KMS-11 (cell line): ENCODE measurements at regions not wholly inside any gene's neighbourhood (a gene's known extent, or its start where the extent isn't known, plus 50 kb on each side); places are given as distances from the start of the nearest gene placed in this dataset.

Source experiments
- H2AFZ ChIP-seq: fragments of 200-600 bp; sonication (generic); 2 replicates; pipeline ENCODE4 v1.6.1; 2016; ENCODE audit warnings: antibody characterized with exemption, mixed run types, low read depth
- H3K27ac ChIP-seq: fragments of 200-600 bp; sonication (generic); 2 replicates; pipeline ENCODE4 v1.6.1; 2016; ENCODE audit warnings: mild to moderate bottlenecking, mixed run types
- H3K27me3 ChIP-seq: fragments of 200-600 bp; sonication (generic); 2 replicates; pipeline ENCODE4 v1.6.1; 2017; ENCODE audit warnings: mild to moderate bottlenecking, low read depth, mixed run types, moderate library complexity; ENCODE audit not compliant: insufficient read depth
- H3K36me3 ChIP-seq: fragments of 200-600 bp; sonication (generic); 2 replicates; pipeline ENCODE4 v1.6.1; 2017; ENCODE audit warnings: mild to moderate bottlenecking, mixed run types; ENCODE audit not compliant: insufficient read depth
- H3K4me1 ChIP-seq: fragments of 200-600 bp; sonication (generic); 2 replicates; pipeline ENCODE4 v1.6.1; 2016; ENCODE audit warnings: mild to moderate bottlenecking, low read depth, mixed run types; ENCODE audit not compliant: poor library complexity, severe bottlenecking
- H3K4me2 ChIP-seq: fragments of 200-600 bp; sonication (generic); 2 replicates; pipeline ENCODE4 v1.7.0; 2016; ENCODE audit warnings: mild to moderate bottlenecking, mixed run types
- H3K4me3 ChIP-seq: fragments of 200-600 bp; sonication (generic); IDR thresholded peaks from 2 replicates; pipeline ENCODE4 v1.6.1; 2017; ENCODE audit warnings: low read depth, low read length, mixed read lengths; ENCODE audit not compliant: insufficient read depth
- H3K79me2 ChIP-seq: fragments of 200-600 bp; sonication (generic); 2 replicates; pipeline ENCODE4 v1.6.1; 2016; ENCODE audit warnings: low read depth, mixed run types; ENCODE audit not compliant: insufficient read depth
- H3K9ac ChIP-seq: fragments of 200-600 bp; sonication (generic); 2 replicates; pipeline ENCODE4 v1.6.1; 2016; ENCODE audit warnings: mild to moderate bottlenecking, mixed run types
- H4K20me1 ChIP-seq: fragments of 200-600 bp; sonication (generic); 2 replicates; pipeline ENCODE4 v1.6.1; 2016; ENCODE audit warnings: mild to moderate bottlenecking, mixed run types; ENCODE audit not compliant: insufficient read depth
- TF ChIP-seq, protein P1 (sequence below): fragments of 200-600 bp; sonication (generic); conservative IDR thresholded peaks from 2 replicates; pipeline ENCODE4 v1.6.1; 2017; ENCODE audit warnings: low read depth, mild to moderate bottlenecking, antibody characterized with exemption, low read length, moderate library complexity, mixed read lengths

DNA sequence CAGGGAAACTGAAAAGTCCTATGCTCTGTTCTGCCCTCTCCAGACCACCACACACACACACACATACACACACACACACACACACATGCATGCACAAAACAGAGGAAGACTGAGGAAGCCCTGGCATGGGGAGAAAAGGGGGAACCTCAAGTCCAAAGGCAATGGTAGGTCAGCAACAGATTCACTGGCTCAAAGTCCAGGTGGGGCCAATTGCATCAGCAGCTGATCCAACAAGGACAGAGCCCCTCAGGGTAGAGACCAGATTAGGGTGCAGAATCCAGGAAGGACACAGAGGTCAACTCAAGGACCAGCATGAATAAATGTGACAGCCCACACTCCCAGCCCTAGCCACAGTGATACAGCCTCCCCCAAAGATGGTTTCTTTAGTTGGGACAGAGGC lies 425.0 kb upstream of the SOX5 start:
- H3K4me2 ChIP-seq, result no peak overlapping the region
- H3K27ac ChIP-seq, result no peak overlapping the region
- no peak overlapping the region for H2AFZ ChIP-seq
- no peaks in the 10 kb centered on the region for H3K27me3 ChIP-seq
- no peak overlapping the region for H3K4me3 ChIP-seq
- no peaks in the 10 kb centered on the region for H3K79me2 ChIP-seq
- no peaks in the 10 kb centered on the region for H4K20me1 ChIP-seq
- no peaks in the 10 kb centered on the region for H3K36me3 ChIP-seq
- H3K4me1 ChIP-seq, result no peaks in the 10 kb centered on the region
- H3K9ac ChIP-seq, result no peak overlapping the region
- TF ChIP-seq, protein P1, sequence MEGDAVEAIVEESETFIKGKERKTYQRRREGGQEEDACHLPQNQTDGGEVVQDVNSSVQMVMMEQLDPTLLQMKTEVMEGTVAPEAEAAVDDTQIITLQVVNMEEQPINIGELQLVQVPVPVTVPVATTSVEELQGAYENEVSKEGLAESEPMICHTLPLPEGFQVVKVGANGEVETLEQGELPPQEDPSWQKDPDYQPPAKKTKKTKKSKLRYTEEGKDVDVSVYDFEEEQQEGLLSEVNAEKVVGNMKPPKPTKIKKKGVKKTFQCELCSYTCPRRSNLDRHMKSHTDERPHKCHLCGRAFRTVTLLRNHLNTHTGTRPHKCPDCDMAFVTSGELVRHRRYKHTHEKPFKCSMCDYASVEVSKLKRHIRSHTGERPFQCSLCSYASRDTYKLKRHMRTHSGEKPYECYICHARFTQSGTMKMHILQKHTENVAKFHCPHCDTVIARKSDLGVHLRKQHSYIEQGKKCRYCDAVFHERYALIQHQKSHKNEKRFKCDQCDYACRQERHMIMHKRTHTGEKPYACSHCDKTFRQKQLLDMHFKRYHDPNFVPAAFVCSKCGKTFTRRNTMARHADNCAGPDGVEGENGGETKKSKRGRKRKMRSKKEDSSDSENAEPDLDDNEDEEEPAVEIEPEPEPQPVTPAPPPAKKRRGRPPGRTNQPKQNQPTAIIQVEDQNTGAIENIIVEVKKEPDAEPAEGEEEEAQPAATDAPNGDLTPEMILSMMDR, result no peak

DNA sequence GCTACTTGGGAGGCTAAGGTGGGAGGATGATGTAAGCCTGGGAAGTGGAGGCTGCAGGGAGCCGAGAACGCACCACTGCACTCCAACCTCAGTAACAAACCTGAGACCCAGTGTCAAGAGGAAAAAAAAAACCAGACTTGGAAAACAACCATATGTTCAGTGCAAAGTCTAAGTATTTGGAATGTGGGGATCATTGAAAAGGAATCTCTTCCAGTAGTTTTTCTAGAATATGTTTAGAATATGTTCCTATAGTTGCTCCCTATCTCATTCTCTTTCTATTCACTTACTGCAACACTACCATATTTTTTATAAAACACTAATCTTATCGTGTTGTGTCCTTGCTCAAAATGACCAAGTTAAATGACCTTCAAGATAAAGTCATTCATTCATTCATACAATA lies 423.5 kb upstream of the SOX5 start:
- H3K4me2 ChIP-seq, result no peak overlapping the region
- TF ChIP-seq, protein P1, result no peak
- no peak overlapping the region for H3K9ac ChIP-seq
- H2AFZ ChIP-seq, result no peak overlapping the region
- H3K4me3 ChIP-seq, result no peak overlapping the region
- no peaks in the 10 kb centered on the region for H3K79me2 ChIP-seq
- no peaks in the 10 kb centered on the region for H4K20me1 ChIP-seq
- H3K27me3 ChIP-seq, result no peaks in the 10 kb centered on the region
- H3K36me3 ChIP-seq, result no peaks in the 10 kb centered on the region
- H3K4me1 ChIP-seq, result no peaks in the 10 kb centered on the region
- H3K27ac ChIP-seq, result no peak overlapping the region

DNA sequence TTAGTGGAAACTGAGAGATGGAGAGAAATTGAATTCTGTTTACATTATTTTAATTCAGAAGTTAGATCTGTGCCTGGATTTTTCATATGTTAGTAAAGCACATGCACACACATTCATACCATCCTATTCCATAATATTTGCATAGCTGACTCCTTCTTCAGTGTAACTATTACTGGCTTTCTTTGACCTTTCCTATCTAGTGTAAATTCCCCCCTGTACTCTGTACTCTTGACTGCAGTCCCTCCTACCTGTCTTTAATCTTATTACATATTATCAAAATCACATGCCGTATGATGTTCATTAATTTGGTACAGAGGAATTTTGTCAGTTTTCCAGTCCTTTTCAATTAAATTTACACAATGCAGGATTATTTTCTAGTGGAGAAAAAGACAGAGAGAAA lies 417.0 kb upstream of the SOX5 start:
- Histone ChIP-seq H3K4me1 (no peaks in the 10 kb centered on the region), H3K4me2 (no peak overlapping the region), H2AFZ (no peak overlapping the region), H3K27me3 (no peaks in the 10 kb centered on the region), H3K79me2 (no peaks in the 10 kb centered on the region), H3K9ac (no peak overlapping the region), H4K20me1 (no peaks in the 10 kb centered on the region), H3K4me3 (no peak overlapping the region), H3K36me3 (no peaks in the 10 kb centered on the region), H3K27ac (no peak overlapping the region)
- TF ChIP-seq, protein P1, result no peak

DNA sequence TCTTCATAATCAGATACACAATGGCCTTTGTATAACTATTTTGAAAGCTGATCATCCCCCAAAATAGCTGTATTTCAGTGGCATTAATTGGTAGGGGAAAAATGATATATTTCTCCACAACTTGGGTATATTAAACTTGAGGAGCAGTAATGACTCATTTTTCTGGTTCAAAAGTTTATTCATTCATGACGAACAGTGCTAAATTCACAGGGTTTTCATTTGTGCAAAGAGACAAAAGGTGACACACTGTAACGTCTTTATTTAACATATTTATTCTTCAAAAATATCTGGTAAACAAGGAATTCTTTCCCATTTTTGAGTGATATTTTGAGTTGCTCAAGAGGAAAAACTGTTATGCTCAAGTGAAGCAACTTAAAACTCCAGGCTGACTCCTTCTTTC lies 415.5 kb upstream of the SOX5 start:
- H3K4me3 ChIP-seq, result no peak overlapping the region
- no peaks in the 10 kb centered on the region for H4K20me1 ChIP-seq
- H3K79me2 ChIP-seq, result no peaks in the 10 kb centered on the region
- no peak overlapping the region for H2AFZ ChIP-seq
- H3K4me2 ChIP-seq, result no peak overlapping the region
- H3K9ac ChIP-seq, result no peak overlapping the region
- H3K4me1 ChIP-seq, result no peaks in the 10 kb centered on the region
- no peaks in the 10 kb centered on the region for H3K36me3 ChIP-seq
- H3K27me3 ChIP-seq, result no peaks in the 10 kb centered on the region
- no peak overlapping the region for H3K27ac ChIP-seq
- TF ChIP-seq, protein P1, result no peak
